ENCODE measurements at regions not wholly inside any gene's neighbourhood (a gene's known extent, or its start where the extent isn't known, plus 50 kb on each side); places are given as distances from the start of the nearest gene placed in this dataset.

- ATAC-seq = no peak
- no peak for TF ChIP-seq RARB (CRISPR knock-in tag; IDR thresholded peaks at IDR 0.05)
- no peak for TF ChIP-seq TOX (CRISPR knock-in tag; IDR thresholded peaks at IDR 0.05; ENCODE audit: borderline replicate concordance)
- TF ChIP-seq ARNTL (CRISPR knock-in tag; IDR thresholded peaks at IDR 0.05; ENCODE audit: borderline replicate concordance, low read depth) = no peak
- no peak for TF ChIP-seq CSRNP3 (CRISPR knock-in tag; IDR thresholded peaks at IDR 0.05)
- TF ChIP-seq ZFP3 (CRISPR knock-in tag; IDR thresholded peaks at IDR 0.05) = no peak
- TF ChIP-seq ISL1 (CRISPR knock-in tag; IDR thresholded peaks at IDR 0.05) = no peak
- TF ChIP-seq CSDC2 (CRISPR knock-in tag; IDR thresholded peaks at IDR 0.05) = no peak
- TF ChIP-seq OSR1 (CRISPR knock-in tag; IDR thresholded peaks at IDR 0.05) = no peak
- TF ChIP-seq ZNF565 (CRISPR knock-in tag; conservative IDR thresholded peaks at IDR 0.05; ENCODE audit: low read depth) = no peak
Observed at GRCh38 chr7:94296881-94297280, 97.8 kb upstream of the COL1A2 start.

DNA sequence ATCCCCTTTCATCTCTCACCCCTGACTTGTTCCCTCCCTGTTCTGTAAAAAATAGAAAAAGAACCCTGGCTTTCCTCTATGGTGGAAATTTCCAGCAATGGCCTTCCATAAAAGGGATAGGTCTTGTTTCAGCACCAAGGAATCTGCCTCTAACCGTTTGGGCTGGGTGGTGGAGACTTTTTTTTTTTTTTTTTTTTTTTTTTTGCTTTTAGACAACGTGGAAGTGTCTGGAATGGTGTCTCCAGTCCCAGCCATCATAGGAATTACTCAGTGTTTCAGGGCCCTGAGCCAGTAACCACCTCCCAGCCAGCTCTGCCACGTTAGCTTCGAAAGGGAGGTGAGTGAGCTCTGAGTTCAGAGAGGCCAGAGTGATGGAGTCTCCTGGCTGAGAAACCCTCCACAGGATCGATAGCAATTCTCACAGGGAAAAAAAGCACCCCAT, 97.3 kb upstream of the COL1A2 start:
- peak; percentile 64 for ATAC-seq
- TF ChIP-seq ISL1 (CRISPR knock-in tag; IDR thresholded peaks at IDR 0.05) (no peak), CSRNP3 (CRISPR knock-in tag; IDR thresholded peaks at IDR 0.05) (no peak), ZNF8 (CRISPR knock-in tag; IDR thresholded peaks at IDR 0.05) (no peak), SNAI2 (CRISPR knock-in tag; IDR thresholded peaks at IDR 0.05) (no peak), ESRRG (CRISPR knock-in tag; IDR thresholded peaks at IDR 0.05) (no peak), TOX (CRISPR knock-in tag; IDR thresholded peaks at IDR 0.05; ENCODE audit: borderline replicate concordance) (no peak), RARB (CRISPR knock-in tag; IDR thresholded peaks at IDR 0.05) (no peak), ZNF70 (CRISPR knock-in tag; IDR thresholded peaks at IDR 0.05) (no peak), BACH2 (CRISPR knock-in tag; IDR thresholded peaks at IDR 0.05; ENCODE audit: borderline replicate concordance) (no peak)
- TF ChIP-seq, protein P1, sequence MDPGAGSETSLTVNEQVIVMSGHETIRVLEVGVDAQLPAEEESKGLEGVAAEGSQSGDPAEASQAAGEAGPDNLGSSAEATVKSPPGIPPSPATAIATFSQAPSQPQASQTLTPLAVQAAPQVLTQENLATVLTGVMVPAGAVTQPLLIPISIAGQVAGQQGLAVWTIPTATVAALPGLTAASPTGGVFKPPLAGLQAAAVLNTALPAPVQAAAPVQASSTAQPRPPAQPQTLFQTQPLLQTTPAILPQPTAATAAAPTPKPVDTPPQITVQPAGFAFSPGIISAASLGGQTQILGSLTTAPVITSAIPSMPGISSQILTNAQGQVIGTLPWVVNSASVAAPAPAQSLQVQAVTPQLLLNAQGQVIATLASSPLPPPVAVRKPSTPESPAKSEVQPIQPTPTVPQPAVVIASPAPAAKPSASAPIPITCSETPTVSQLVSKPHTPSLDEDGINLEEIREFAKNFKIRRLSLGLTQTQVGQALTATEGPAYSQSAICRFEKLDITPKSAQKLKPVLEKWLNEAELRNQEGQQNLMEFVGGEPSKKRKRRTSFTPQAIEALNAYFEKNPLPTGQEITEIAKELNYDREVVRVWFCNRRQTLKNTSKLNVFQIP (CRISPR knock-in tag; IDR thresholded peaks at IDR 0.05; ENCODE audit: borderline replicate concordance, low read depth) = no peak

DNA sequence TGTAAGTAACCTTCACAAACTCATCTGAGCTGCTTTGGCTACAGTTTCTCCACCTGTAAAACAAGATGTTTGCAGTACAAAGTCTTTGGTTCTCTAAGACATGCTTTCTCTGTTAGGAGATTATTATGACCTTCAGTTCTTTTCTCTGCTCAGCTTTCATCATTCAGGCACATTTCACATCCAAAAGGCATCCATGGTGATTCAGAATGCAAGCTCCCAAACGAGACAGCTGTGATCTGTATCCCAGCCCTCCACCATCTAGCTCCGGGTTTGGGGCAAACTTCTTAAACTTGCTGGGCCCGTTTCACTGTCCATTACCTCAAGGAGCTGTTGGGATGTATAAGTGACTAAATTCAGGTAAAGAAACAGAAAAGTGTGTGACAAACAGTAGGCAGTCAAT, 95.8 kb upstream of the COL1A2 start:
- ATAC-seq = no peak
- no peak for TF ChIP-seq ARNTL (CRISPR knock-in tag; IDR thresholded peaks at IDR 0.05; ENCODE audit: borderline replicate concordance, low read depth)
- no peak for TF ChIP-seq TSHZ2 (CRISPR knock-in tag; IDR thresholded peaks at IDR 0.05)
- TF ChIP-seq, protein P1 (CRISPR knock-in tag; IDR thresholded peaks at IDR 0.05; ENCODE audit: borderline replicate concordance, low read depth) = no peak
- no peak for TF ChIP-seq TCF4 (CRISPR knock-in tag; IDR thresholded peaks at IDR 0.05; ENCODE audit: borderline replicate concordance)
- no peak for TF ChIP-seq RARB (CRISPR knock-in tag; IDR thresholded peaks at IDR 0.05)
- no peak for TF ChIP-seq ZNF70 (CRISPR knock-in tag; IDR thresholded peaks at IDR 0.05)
- TF ChIP-seq BACH2 (CRISPR knock-in tag; IDR thresholded peaks at IDR 0.05; ENCODE audit: borderline replicate concordance) = no peak
- TF ChIP-seq SNAI2 (CRISPR knock-in tag; IDR thresholded peaks at IDR 0.05) = no peak
- TF ChIP-seq ZC3H10 (CRISPR knock-in tag; IDR thresholded peaks at IDR 0.05) = no peak
- no peak for TF ChIP-seq ESRRG (CRISPR knock-in tag; IDR thresholded peaks at IDR 0.05)
- TF ChIP-seq OSR1 (CRISPR knock-in tag; IDR thresholded peaks at IDR 0.05) = no peak
- no peak for TF ChIP-seq ZNF565 (CRISPR knock-in tag; conservative IDR thresholded peaks at IDR 0.05; ENCODE audit: low read depth)
- TF ChIP-seq CSDC2 (CRISPR knock-in tag; IDR thresholded peaks at IDR 0.05) = no peak

Measured in SK-N-SH treated with all-trans-retinoic acid at 6 μM for 48 hours (cell line).